ENCODE measurements at regions not wholly inside any gene's neighbourhood (a gene's known extent, or its start where the extent isn't known, plus 50 kb on each side); places are given as distances from the start of the nearest gene placed in this dataset.
A peak's percentile ranks its signal among the peaks of the same experiment; 100 is the strongest.
"Not testable (repeated sequence)": the region's sequence is repeated elsewhere in the genome, so short reads cannot be mapped to it uniquely, and the experiment has no call there.

GRCh38 chr5:17690473-17690872 lies 56.2 kb downstream of the TAF11L14 start:
- no peak for DNase-seq (ENCODE audit: low read depth in 2 of 2)

GRCh38 chr5:17691762-17692161 lies 57.5 kb downstream of the TAF11L14 start:
- no peak for DNase-seq (ENCODE audit: low read depth in 2 of 2)

GRCh38 chr5:17694371-17694770 lies 60.1 kb downstream of the TAF11L14 start:
- no peak for DNase-seq (ENCODE audit: low read depth in 2 of 2)

- DNase-seq (ENCODE audit: low read depth in 2 of 2) = no peak
Measured at GRCh38 chr5:17694914-17695313, 60.7 kb downstream of the TAF11L14 start.

GRCh38 chr5:17696627-17697026 lies 62.4 kb downstream of the TAF11L14 start:
- no peak for DNase-seq (ENCODE audit: low read depth in 2 of 2)

- no peak for DNase-seq (ENCODE audit: low read depth in 2 of 2)
Measured at GRCh38 chr5:17697671-17698070, 63.4 kb downstream of the TAF11L14 start.

GRCh38 chr5:17709011-17709710 lies 74.9 kb downstream of the TAF11L14 start:
- DNase-seq (ENCODE audit: low read depth in 2 of 2) = no peak

- no peak for DNase-seq (ENCODE audit: low read depth in 2 of 2)
Measured at GRCh38 chr5:17713301-17713700, 79.0 kb downstream of the TAF11L14 start.

GRCh38 chr5:17714186-17714585 lies 79.9 kb downstream of the TAF11L14 start:
- no peak for DNase-seq (ENCODE audit: low read depth in 2 of 2)

GRCh38 chr5:17719592-17719991 lies 85.3 kb downstream of the TAF11L14 start:
- no peak for DNase-seq (ENCODE audit: low read depth in 2 of 2)

GRCh38 chr5:17720071-17720470 lies 85.8 kb downstream of the TAF11L14 start:
- DNase-seq (ENCODE audit: low read depth in 2 of 2) = no peak

- DNase-seq (ENCODE audit: low read depth in 2 of 2) = no peak
Measured at GRCh38 chr5:17723876-17724275, 89.6 kb downstream of the TAF11L14 start.

- no peak for DNase-seq (ENCODE audit: low read depth in 2 of 2)
Measured at GRCh38 chr5:17727098-17727497, 92.8 kb downstream of the TAF11L14 start.

- no peak for DNase-seq (ENCODE audit: low read depth in 2 of 2)
Measured at GRCh38 chr5:17730421-17730820, 96.2 kb downstream of the TAF11L14 start.

GRCh38 chr5:17732351-17732923 lies 98.2 kb downstream of the TAF11L14 start:
- no peak for DNase-seq (ENCODE audit: low read depth in 2 of 2)

GRCh38 chr5:17734011-17734410 lies 99.8 kb downstream of the TAF11L14 start:
- no peak for DNase-seq (ENCODE audit: low read depth in 2 of 2)

- no peak for DNase-seq (ENCODE audit: low read depth in 2 of 2)
Measured at GRCh38 chr5:17735761-17736160, 101.5 kb downstream of the TAF11L14 start.

- no peak for DNase-seq (ENCODE audit: low read depth in 2 of 2)
Measured at GRCh38 chr5:17737092-17737491, 102.8 kb downstream of the TAF11L14 start.

- DNase-seq (ENCODE audit: low read depth in 2 of 2) = no peak
Measured at GRCh38 chr5:17738446-17738845, 104.2 kb downstream of the TAF11L14 start.

- DNase-seq (ENCODE audit: low read depth in 2 of 2) = peak; percentile 30 to 34
Measured at GRCh38 chr5:17743580-17744435, 109.5 kb downstream of the TAF11L14 start.

GRCh38 chr5:17748201-17748600 lies 113.9 kb downstream of the TAF11L14 start:
- DNase-seq (ENCODE audit: low read depth in 2 of 2) = no peak

GRCh38 chr5:17748941-17749340 lies 114.7 kb downstream of the TAF11L14 start:
- DNase-seq (ENCODE audit: low read depth in 2 of 2) = no peak

GRCh38 chr5:17755406-17755805 lies 121.1 kb downstream of the TAF11L14 start:
- DNase-seq (ENCODE audit: low read depth in 2 of 2) = not testable (repeated sequence)

Measured in fibroblast of skin of left biceps (primary cell).